T-cell (primary cell): ENCODE measurements at regions not wholly inside any gene's neighbourhood (a gene's known extent, or its start where the extent isn't known, plus 50 kb on each side); places are given as distances from the start of the nearest gene placed in this dataset.
"Not testable (repeated sequence)": the region's sequence is repeated elsewhere in the genome, so short reads cannot be mapped to it uniquely, and the experiment has no call there.

Source experiments
- ATAC-seq, 4 experiments: fragments of 200-7000 bp in 3 of 4; fragments of 150-1000 bp in 1 of 4; cut with Tn5 transposase; replicated peaks in 1 of 4; 1 replicate in 3 of 4; 2 replicates in 1 of 4; pipeline ENCODE4 v1.10.0; 2021; ENCODE audit warnings: moderate library complexity in 3 of 4, mild to moderate bottlenecking in 2 of 4, moderate number of reproducible peaks in 1 of 4
- CTCF ChIA-PET, 2 donors: fragments of 300-600 bp; sonication (Branson Sonifier 250); formaldehyde crosslinking; loops; one replicate each; lab custom pipeline; 2022; ENCODE audit warnings: antibody characterized with exemption in 2 of 2; lab: Charles Lee
- POLR2A ChIA-PET, 2 donors: fragments of 300-600 bp; sonication (Branson Sonifier 250); formaldehyde crosslinking; loops; one replicate each; lab custom pipeline; 2022; ENCODE audit warnings: antibody characterized with exemption in 2 of 2; lab: Charles Lee
- DNase-seq, 35 experiments: peaks; one replicate each; pipeline versions ENCODE4 v3.0.0 to v3.0.0-alpha.2; 2013 to 2023
- H3K27ac ChIP-seq: one replicate; pipeline ENCODE4 v1.5.1; 2013; ENCODE audit warnings: low read length
- H3K27me3 ChIP-seq, 2 experiments: replicated peaks in 1 of 2; 1 replicate in 1 of 2; 2 replicates in 1 of 2; pipeline versions ENCODE4 v1.6.1 to v1.7.0; 2013; ENCODE audit warnings: low read length in 1 of 2, mixed read lengths in 1 of 2; ENCODE audit not compliant: control insufficient read depth in 2 of 2, insufficient read depth in 2 of 2; ENCODE audit errors: extremely low read depth in 1 of 2
- H3K36me3 ChIP-seq, 2 donors: 1 replicate in 1 of 2; 2 replicates in 1 of 2; pipeline versions ENCODE4 v1.6.1 to v1.7.0; 2013; ENCODE audit warnings: low read length in 1 of 2; ENCODE audit not compliant: control insufficient read depth in 2 of 2, insufficient read depth in 1 of 2; ENCODE audit errors: extremely low read depth in 1 of 2
- H3K4me1 ChIP-seq, 2 experiments: 1 replicate in 1 of 2; 2 replicates in 1 of 2; pipeline versions ENCODE4 v1.6.1 to v1.7.0; 2013; ENCODE audit warnings: low read length in 2 of 2, mixed read lengths in 1 of 2; ENCODE audit not compliant: insufficient read depth in 2 of 2, control insufficient read depth in 1 of 2; ENCODE audit errors: extremely low read depth in 1 of 2
- H3K4me3 ChIP-seq, 2 donors: 1 replicate in 1 of 2; 2 replicates in 1 of 2; pipeline versions ENCODE4 v1.5.1 to v1.7.0; 2013; ENCODE audit warnings: mild to moderate bottlenecking in 2 of 2, low read length in 1 of 2, moderate library complexity in 1 of 2; ENCODE audit not compliant: control insufficient read depth in 1 of 2; ENCODE audit errors: extremely low read depth in 1 of 2
- H3K9me3 ChIP-seq: 2 replicates; pipeline ENCODE4 v1.7.0; 2013
- H3K27ac Mint-ChIP-seq, 2 donors: one replicate each; pipeline ENCODE4 v1.8.0; 2020 to 2021; ENCODE audit warnings: mild to moderate bottlenecking in 2 of 2, mixed read lengths in 2 of 2
- H3K27me3 Mint-ChIP-seq, 2 donors: one replicate each; pipeline ENCODE4 v1.8.0; 2021 to 2022; ENCODE audit warnings: mixed read lengths in 2 of 2
- H3K36me3 Mint-ChIP-seq: one replicate; pipeline ENCODE4 v1.8.0; 2021; ENCODE audit warnings: mixed read lengths
- H3K4me1 Mint-ChIP-seq, 3 donors: one replicate each; pipeline ENCODE4 v1.8.0; 2020 to 2022; ENCODE audit warnings: mixed read lengths in 3 of 3, mild to moderate bottlenecking in 1 of 3
- H3K4me3 Mint-ChIP-seq, 3 donors: one replicate each; pipeline ENCODE4 v1.8.0; 2020 to 2022; ENCODE audit warnings: mild to moderate bottlenecking in 3 of 3, mixed read lengths in 3 of 3, moderate library complexity in 3 of 3
- H3K9me3 Mint-ChIP-seq, 3 donors: one replicate each; pipeline ENCODE4 v1.8.0; 2020 to 2022; ENCODE audit warnings: mixed read lengths in 3 of 3
- WGBS: methylation state at CpG from one replicate; pipeline ENCODE4 v1.1.5; 2013; ENCODE audit warnings: missing lambda C conversion rate; ENCODE audit not compliant: insufficient coverage; 5-methylcytosine and 5-hydroxymethylcytosine counted together

GRCh38 chr15:99492275-99492674 lies 73.5 kb upstream of the MEF2A start:
- DNase-seq (no peak), ATAC-seq (no peak)
- H3K27me3 ChIP-seq: peaks cover 0 to 11% of the 10 kb centered on the region in 2 experiments
- no peak overlapping the region for H3K27ac ChIP-seq
- H3K4me1 ChIP-seq: peaks cover 14 to 18% of the 10 kb centered on the region in 2 experiments
- no peak overlapping the region for H3K4me3 ChIP-seq
- Mint-ChIP-seq H3K4me1 (peaks cover 14 to 27% (median 15%) of the 10 kb centered on the region in 3 donors), H3K9me3 (no peaks in the 10 kb centered on the region), H3K4me3 (no peak overlapping the region), H3K36me3 (no peaks in the 10 kb centered on the region), H3K27ac (no peak overlapping the region), H3K27me3 (peaks cover 0 to 9% of the 10 kb centered on the region in 2 donors)
- WGBS: 93% methylated on average over 4 of the region's 6 CpGs
- no peaks in the 10 kb centered on the region for H3K36me3 ChIP-seq
- POLR2A ChIA-PET: interaction anchor here in 1 of 2 donors (0.6 kb wide), 1 partner anchor 74 kb away, joined by 13 read pairs; no protein-coding TSS in a partner anchor
- CTCF ChIA-PET: no interaction called here
- no peaks in the 10 kb centered on the region for H3K9me3 ChIP-seq

- peaks cover 0 to 11% of the 10 kb centered on the region in 2 experiments for H3K27me3 ChIP-seq
- no peak for DNase-seq
- H3K4me3 Mint-ChIP-seq: no peak overlapping the region
- ATAC-seq: no peak
- 84% methylated on average over 3 of the region's 10 CpGs for WGBS
- H3K9me3 ChIP-seq: no peaks in the 10 kb centered on the region
- CTCF ChIA-PET: no interaction called here
- no peak overlapping the region for H3K4me3 ChIP-seq
- POLR2A ChIA-PET: interaction anchor here in 1 of 2 donors (0.6 kb wide), 2 partner anchors 33 to 74 kb away, joined by 4 to 13 read pairs; no protein-coding TSS in a partner anchor
- H3K27me3 Mint-ChIP-seq: peaks cover 0 to 7% of the 10 kb centered on the region in 2 donors
- H3K27ac Mint-ChIP-seq: no peak overlapping the region
- no peaks in the 10 kb centered on the region for H3K9me3 Mint-ChIP-seq
- peaks cover 14 to 18% of the 10 kb centered on the region in 2 experiments for H3K4me1 ChIP-seq
- H3K36me3 ChIP-seq: no peaks in the 10 kb centered on the region
- H3K36me3 Mint-ChIP-seq: no peaks in the 10 kb centered on the region
- peaks cover 13 to 24% (median 13%) of the 10 kb centered on the region in 3 donors for H3K4me1 Mint-ChIP-seq
- H3K27ac ChIP-seq: no peak overlapping the region
These were observed 73.1 kb upstream of the MEF2A start for GRCh38 chr15:99492716-99493115.

- Histone ChIP-seq H3K9me3 (no peaks in the 10 kb centered on the region), H3K27ac (no peak overlapping the region), H3K4me3 (no peak overlapping the region), H3K36me3 (no peaks in the 10 kb centered on the region), H3K4me1 (peaks cover 14 to 18% of the 10 kb centered on the region in 2 experiments), H3K27me3 (peaks cover 0 to 11% of the 10 kb centered on the region in 2 experiments)
- ATAC-seq (no peak), DNase-seq (no peak)
- Mint-ChIP-seq H3K4me3 (no peak overlapping the region), H3K9me3 (no peaks in the 10 kb centered on the region), H3K4me1 (peaks cover 13 to 24% (median 13%) of the 10 kb centered on the region in 3 donors), H3K27ac (no peak overlapping the region), H3K27me3 (peaks cover 0 to 7% of the 10 kb centered on the region in 2 donors), H3K36me3 (no peaks in the 10 kb centered on the region)
- POLR2A ChIA-PET: no interaction called here
- WGBS: 96% methylated on average over 5 of the region's 11 CpGs
- CTCF ChIA-PET: no interaction called here
These were observed 72.3 kb upstream of the MEF2A start for GRCh38 chr15:99493461-99493860.

- H3K27ac ChIP-seq, H3K4me3 ChIP-seq, H3K4me3 Mint-ChIP-seq, H3K27ac Mint-ChIP-seq, H3K36me3 ChIP-seq, POLR2A ChIA-PET, ATAC-seq, H3K27me3 Mint-ChIP-seq, CTCF ChIA-PET, H3K9me3 Mint-ChIP-seq, DNase-seq, H3K9me3 ChIP-seq, H3K36me3 Mint-ChIP-seq: not testable (repeated sequence)
- H3K4me1 Mint-ChIP-seq: peaks cover 13 to 30% (median 13%) of the 10 kb centered on the region in 3 donors
- peaks cover 14 to 18% of the 10 kb centered on the region in 2 experiments for H3K4me1 ChIP-seq
- 94% methylated on average over 31 of the region's 40 CpGs for whole genome bisulfite sequencing
- H3K27me3 ChIP-seq: peaks cover 0 to 17% of the 10 kb centered on the region in 2 experiments
These were observed 71.1 kb upstream of the MEF2A start for GRCh38 chr15:99494536-99495233.

GRCh38 chr15:99495430-99496301 lies 70.1 kb upstream of the MEF2A start:
- Histone ChIP-seq H3K36me3 (no peaks in the 10 kb centered on the region), H3K9me3 (no peaks in the 10 kb centered on the region), H3K27ac (no peak overlapping the region), H3K4me3 (peak overlapping the region in 1 of 2 donors; percentile 19), H3K4me1 (peaks cover 20 to 21% of the 10 kb centered on the region in 2 experiments), H3K27me3 (peaks cover 0 to 17% of the 10 kb centered on the region in 2 experiments)
- ChIA-PET CTCF (no interaction called here), POLR2A (no interaction called here)
- peak overlapping the region; percentile 53 to 88 for H3K27ac Mint-ChIP-seq
- WGBS: 78% methylated on average over 9 of the region's 13 CpGs
- no peaks in the 10 kb centered on the region for H3K36me3 Mint-ChIP-seq
- peak overlapping the region in 1 of 3 donors; percentile 63 for H3K4me3 Mint-ChIP-seq
- no peaks in the 10 kb centered on the region for H3K9me3 Mint-ChIP-seq
- H3K27me3 Mint-ChIP-seq: peaks cover 0 to 3% of the 10 kb centered on the region in 2 donors
- peaks cover 17 to 38% (median 17%) of the 10 kb centered on the region in 3 donors for H3K4me1 Mint-ChIP-seq
- ATAC-seq: peak; percentile 43 to 74 (median 66)
- DNase-seq: peak in 1 of 35 experiments; percentile 17

- POLR2A ChIA-PET: no interaction called here
- H3K4me1 Mint-ChIP-seq: peaks cover 20 to 42% (median 22%) of the 10 kb centered on the region in 3 donors
- no peaks in the 10 kb centered on the region for H3K27me3 Mint-ChIP-seq
- Histone ChIP-seq H3K27ac (no peak overlapping the region), H3K36me3 (no peaks in the 10 kb centered on the region), H3K4me1 (peaks cover 23 to 24% of the 10 kb centered on the region in 2 experiments), H3K27me3 (peaks cover 0 to 17% of the 10 kb centered on the region in 2 experiments), H3K9me3 (no peaks in the 10 kb centered on the region), H3K4me3 (no peak overlapping the region)
- 61% methylated on average over 6 of the region's 9 CpGs for WGBS
- peak overlapping the region in 1 of 3 donors; percentile 63 for H3K4me3 Mint-ChIP-seq
- no peaks in the 10 kb centered on the region for H3K36me3 Mint-ChIP-seq
- CTCF ChIA-PET: no interaction called here
- H3K9me3 Mint-ChIP-seq: no peaks in the 10 kb centered on the region
- peak overlapping the region; percentile 53 to 88 for H3K27ac Mint-ChIP-seq
- DNase-seq (no peak), ATAC-seq (peak in 1 of 4 experiments; percentile 39)
These were observed 69.5 kb upstream of the MEF2A start for GRCh38 chr15:99496302-99496629.
